SU-DHL-6 (cell line): ENCODE measurements at regions not wholly inside any gene's neighbourhood (a gene's known extent, or its start where the extent isn't known, plus 50 kb on each side); places are given as distances from the start of the nearest gene placed in this dataset.

Experiments used
- H2AFZ ChIP-seq: fragments of 200-600 bp; sonication (generic); 2 replicates; pipeline ENCODE4 v1.6.1; 2014; ENCODE audit warnings: low read depth, mild to moderate bottlenecking, moderate library complexity, mixed read lengths, antibody characterized with exemption, low read length; ENCODE audit not compliant: severe bottlenecking
- H3F3A ChIP-seq: fragments of 200-600 bp; shearing (Covaris generic); 2 replicates; pipeline ENCODE4 v1.6.0; 2016; ENCODE audit warnings: antibody characterized with exemption, mild to moderate bottlenecking; ENCODE audit not compliant: insufficient read depth
- H3K27ac ChIP-seq: fragments of 200-600 bp; sonication (generic); 2 replicates; pipeline ENCODE4 v1.5.1; 2016; ENCODE audit warnings: low read depth, mild to moderate bottlenecking, low read length, moderate library complexity, mixed read lengths
- H3K27me3 ChIP-seq: fragments of 200-600 bp; sonication (generic), shearing (Covaris generic); 2 replicates; pipeline ENCODE4 v1.6.0; 2014; ENCODE audit warnings: mild to moderate bottlenecking, low read length
- H3K36me3 ChIP-seq: fragments of 200-600 bp; sonication (generic); 2 replicates; pipeline ENCODE4 v1.6.1; 2014; ENCODE audit warnings: mild to moderate bottlenecking, low read length, mixed read lengths
- H3K4me2 ChIP-seq: fragments of 300-600, 200-600 bp; shearing (Covaris generic), sonication (generic); 2 replicates; pipeline ENCODE4 v1.6.0; 2014; ENCODE audit warnings: low read length, low read depth, mild to moderate bottlenecking; ENCODE audit not compliant: poor library complexity, severe bottlenecking
- H3K4me3 ChIP-seq: fragments of 200-600 bp; sonication (generic); 2 replicates; pipeline ENCODE4 v1.5.1; 2014; ENCODE audit warnings: antibody characterized with exemption, low read length, mild to moderate bottlenecking, mixed read lengths; ENCODE audit not compliant: insufficient read depth, poor library complexity, severe bottlenecking
- H3K79me2 ChIP-seq: fragments of 200-600 bp; sonication (generic); 2 replicates; pipeline ENCODE4 v1.6.1; 2014; ENCODE audit warnings: mild to moderate bottlenecking, low read length, moderate library complexity; ENCODE audit not compliant: insufficient read depth
- H3K9ac ChIP-seq: fragments of 200-600 bp; sonication (generic); 2 replicates; pipeline ENCODE4 v1.7.0; 2014; ENCODE audit warnings: mild to moderate bottlenecking, low read length
- H3K9me2 ChIP-seq: fragments of 200-600 bp; sonication (generic); replicated peaks from 2 replicates; pipeline ENCODE4 v1.6.1; 2014; ENCODE audit warnings: low read length; ENCODE audit not compliant: insufficient read depth
- H3K9me3 ChIP-seq: fragments of 200-600 bp; sonication (generic); 2 replicates; pipeline ENCODE4 v1.6.1; 2014; ENCODE audit warnings: low read length, mixed read lengths; ENCODE audit not compliant: insufficient read depth
- H4K20me1 ChIP-seq: fragments of 200-600 bp; sonication (generic); 2 replicates; pipeline ENCODE4 v1.6.1; 2014; ENCODE audit warnings: low read depth, mild to moderate bottlenecking, antibody characterized with exemption, low read length, moderate library complexity, mixed read lengths
- EZH2phosphoT487 ChIP-seq: fragments of 200-600 bp; sonication (generic), shearing (Covaris generic); conservative IDR thresholded peaks from 2 replicates; pipeline ENCODE4 v1.6.1; 2018; ENCODE audit warnings: mild to moderate bottlenecking, antibody characterized with exemption, low read length, moderate library complexity, mixed read lengths
- TF ChIP-seq, protein P1 (sequence below): fragments of 200-600 bp; sonication (generic); IDR thresholded peaks from one replicate; pipeline ENCODE4 v1.5.1; 2017; ENCODE audit warnings: antibody characterized with exemption, mild to moderate bottlenecking, low read length, moderate library complexity; ENCODE audit not compliant: insufficient read depth, poor library complexity, severe bottlenecking

DNA sequence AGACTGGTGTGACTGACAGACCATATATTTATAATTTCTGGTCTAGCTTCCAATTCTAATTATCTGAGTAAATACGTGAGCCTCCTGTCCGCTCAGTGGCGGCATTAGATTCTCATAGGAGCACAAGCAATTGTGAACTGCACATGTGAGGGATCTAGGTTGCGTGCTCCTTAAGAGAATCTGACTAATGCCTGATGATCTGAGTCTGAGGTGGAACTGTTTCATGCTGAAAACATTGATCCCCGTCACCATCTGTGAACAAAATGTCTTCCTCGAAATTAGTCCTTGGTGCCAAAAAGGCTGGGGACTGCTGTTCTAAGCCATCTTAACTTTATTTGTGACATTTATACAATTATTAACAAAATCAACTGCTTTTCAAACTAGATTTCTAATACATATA, 164.7 kb upstream of the MEOX2 start:
- Histone ChIP-seq H3K27me3 (no peaks in the 10 kb centered on the region), H3K36me3 (no peaks in the 10 kb centered on the region), H4K20me1 (no peaks in the 10 kb centered on the region), H3F3A (no peaks in the 10 kb centered on the region), H3K9me2 (no peaks in the 10 kb centered on the region), H3K9me3 (no peaks in the 10 kb centered on the region), H3K27ac (no peak overlapping the region), H3K4me3 (no peak overlapping the region), H3K9ac (no peak overlapping the region), H3K4me2 (no peak overlapping the region), H3K79me2 (no peaks in the 10 kb centered on the region), H2AFZ (no peak overlapping the region)
- no peak for TF ChIP-seq EZH2phosphoT487
- TF ChIP-seq, protein P1, sequence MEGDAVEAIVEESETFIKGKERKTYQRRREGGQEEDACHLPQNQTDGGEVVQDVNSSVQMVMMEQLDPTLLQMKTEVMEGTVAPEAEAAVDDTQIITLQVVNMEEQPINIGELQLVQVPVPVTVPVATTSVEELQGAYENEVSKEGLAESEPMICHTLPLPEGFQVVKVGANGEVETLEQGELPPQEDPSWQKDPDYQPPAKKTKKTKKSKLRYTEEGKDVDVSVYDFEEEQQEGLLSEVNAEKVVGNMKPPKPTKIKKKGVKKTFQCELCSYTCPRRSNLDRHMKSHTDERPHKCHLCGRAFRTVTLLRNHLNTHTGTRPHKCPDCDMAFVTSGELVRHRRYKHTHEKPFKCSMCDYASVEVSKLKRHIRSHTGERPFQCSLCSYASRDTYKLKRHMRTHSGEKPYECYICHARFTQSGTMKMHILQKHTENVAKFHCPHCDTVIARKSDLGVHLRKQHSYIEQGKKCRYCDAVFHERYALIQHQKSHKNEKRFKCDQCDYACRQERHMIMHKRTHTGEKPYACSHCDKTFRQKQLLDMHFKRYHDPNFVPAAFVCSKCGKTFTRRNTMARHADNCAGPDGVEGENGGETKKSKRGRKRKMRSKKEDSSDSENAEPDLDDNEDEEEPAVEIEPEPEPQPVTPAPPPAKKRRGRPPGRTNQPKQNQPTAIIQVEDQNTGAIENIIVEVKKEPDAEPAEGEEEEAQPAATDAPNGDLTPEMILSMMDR = no peak

DNA sequence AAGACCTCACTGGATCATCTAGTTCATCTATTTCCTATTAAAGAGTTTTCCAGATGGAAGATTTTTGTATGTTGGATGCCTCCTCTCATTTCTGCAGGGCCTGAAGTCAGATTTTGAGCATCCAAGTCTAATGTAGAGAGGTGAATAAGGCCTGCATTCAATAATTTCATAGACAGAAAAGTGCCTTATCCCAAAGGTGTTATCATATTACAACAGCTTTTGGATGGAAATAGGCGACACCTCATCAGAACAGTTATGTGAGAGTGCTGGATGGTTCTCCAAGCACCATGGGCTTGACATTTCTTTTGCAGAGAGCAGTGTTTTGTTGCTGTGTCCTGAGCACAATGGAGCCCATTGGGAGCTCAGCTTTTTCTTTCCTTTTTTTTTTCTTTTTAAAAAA, 162.4 kb upstream of the MEOX2 start:
- H3K9ac ChIP-seq = no peak overlapping the region
- no peak for TF ChIP-seq EZH2phosphoT487
- TF ChIP-seq, protein P1 = no peak
- no peak overlapping the region for H2AFZ ChIP-seq
- no peaks in the 10 kb centered on the region for H3K9me2 ChIP-seq
- H3K27ac ChIP-seq = no peak overlapping the region
- no peaks in the 10 kb centered on the region for H3K79me2 ChIP-seq
- H3K4me2 ChIP-seq = no peak overlapping the region
- no peaks in the 10 kb centered on the region for H3K36me3 ChIP-seq
- no peak overlapping the region for H3K4me3 ChIP-seq
- no peaks in the 10 kb centered on the region for H3K27me3 ChIP-seq
- no peaks in the 10 kb centered on the region for H3K9me3 ChIP-seq
- H4K20me1 ChIP-seq = no peaks in the 10 kb centered on the region
- no peaks in the 10 kb centered on the region for H3F3A ChIP-seq

DNA sequence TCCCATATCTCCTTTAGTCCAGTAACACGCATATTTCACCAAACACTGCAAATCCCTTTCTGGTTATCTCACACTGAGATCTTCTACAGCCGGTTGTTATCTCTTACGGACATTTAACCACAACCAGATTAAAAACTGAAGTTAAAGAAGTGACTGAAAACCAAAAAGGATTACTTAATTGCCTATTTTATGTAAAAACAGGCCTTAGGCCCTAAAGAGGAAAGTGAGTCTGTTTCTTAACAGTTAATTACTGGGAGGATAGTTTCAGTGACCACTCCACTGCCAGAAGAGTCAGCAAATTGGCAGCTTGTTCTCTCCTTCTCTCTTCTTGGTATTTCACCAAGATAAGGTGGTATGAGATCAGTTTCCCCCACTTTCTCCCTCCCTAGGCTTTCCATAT, 161.9 kb upstream of the MEOX2 start:
- Histone ChIP-seq H3K27ac (no peak overlapping the region), H2AFZ (no peak overlapping the region), H4K20me1 (no peaks in the 10 kb centered on the region), H3K36me3 (no peaks in the 10 kb centered on the region), H3K9ac (no peak overlapping the region), H3F3A (no peaks in the 10 kb centered on the region), H3K79me2 (no peaks in the 10 kb centered on the region), H3K27me3 (no peaks in the 10 kb centered on the region), H3K9me3 (no peaks in the 10 kb centered on the region), H3K4me2 (no peak overlapping the region), H3K9me2 (no peaks in the 10 kb centered on the region), H3K4me3 (no peak overlapping the region)
- TF ChIP-seq EZH2phosphoT487 = no peak
- TF ChIP-seq, protein P1 = no peak

DNA sequence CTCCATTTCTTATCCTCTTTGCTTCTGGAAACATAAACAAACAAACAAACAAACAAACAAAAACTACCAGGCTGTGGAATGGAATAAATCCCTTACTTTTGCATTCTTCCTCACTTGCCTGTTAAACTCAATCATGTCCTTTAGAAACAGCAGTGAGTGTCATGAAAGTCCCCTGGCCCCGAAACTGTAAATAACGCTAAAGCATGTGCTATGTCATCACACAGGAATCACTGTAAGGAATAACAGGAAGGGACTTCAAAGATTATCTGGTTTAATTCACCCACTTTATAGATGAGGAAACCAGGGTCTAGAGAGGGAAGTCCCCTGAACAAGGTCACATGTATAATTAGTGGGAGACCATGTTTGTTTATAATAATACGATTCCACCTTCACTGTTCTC, 159.4 kb upstream of the MEOX2 start:
- Histone ChIP-seq H3K9me3 (no peaks in the 10 kb centered on the region), H3K27me3 (no peaks in the 10 kb centered on the region), H3F3A (no peaks in the 10 kb centered on the region), H3K4me3 (no peak overlapping the region), H3K4me2 (no peak overlapping the region), H3K79me2 (no peaks in the 10 kb centered on the region), H3K36me3 (no peaks in the 10 kb centered on the region), H3K9me2 (no peaks in the 10 kb centered on the region), H4K20me1 (no peaks in the 10 kb centered on the region), H2AFZ (no peak overlapping the region), H3K27ac (no peak overlapping the region), H3K9ac (no peak overlapping the region)
- no peak for TF ChIP-seq EZH2phosphoT487
- TF ChIP-seq, protein P1 = no peak
